ENCODE measurements at regions not wholly inside any gene's neighbourhood (a gene's known extent, or its start where the extent isn't known, plus 50 kb on each side); places are given as distances from the start of the nearest gene placed in this dataset.

DNA sequence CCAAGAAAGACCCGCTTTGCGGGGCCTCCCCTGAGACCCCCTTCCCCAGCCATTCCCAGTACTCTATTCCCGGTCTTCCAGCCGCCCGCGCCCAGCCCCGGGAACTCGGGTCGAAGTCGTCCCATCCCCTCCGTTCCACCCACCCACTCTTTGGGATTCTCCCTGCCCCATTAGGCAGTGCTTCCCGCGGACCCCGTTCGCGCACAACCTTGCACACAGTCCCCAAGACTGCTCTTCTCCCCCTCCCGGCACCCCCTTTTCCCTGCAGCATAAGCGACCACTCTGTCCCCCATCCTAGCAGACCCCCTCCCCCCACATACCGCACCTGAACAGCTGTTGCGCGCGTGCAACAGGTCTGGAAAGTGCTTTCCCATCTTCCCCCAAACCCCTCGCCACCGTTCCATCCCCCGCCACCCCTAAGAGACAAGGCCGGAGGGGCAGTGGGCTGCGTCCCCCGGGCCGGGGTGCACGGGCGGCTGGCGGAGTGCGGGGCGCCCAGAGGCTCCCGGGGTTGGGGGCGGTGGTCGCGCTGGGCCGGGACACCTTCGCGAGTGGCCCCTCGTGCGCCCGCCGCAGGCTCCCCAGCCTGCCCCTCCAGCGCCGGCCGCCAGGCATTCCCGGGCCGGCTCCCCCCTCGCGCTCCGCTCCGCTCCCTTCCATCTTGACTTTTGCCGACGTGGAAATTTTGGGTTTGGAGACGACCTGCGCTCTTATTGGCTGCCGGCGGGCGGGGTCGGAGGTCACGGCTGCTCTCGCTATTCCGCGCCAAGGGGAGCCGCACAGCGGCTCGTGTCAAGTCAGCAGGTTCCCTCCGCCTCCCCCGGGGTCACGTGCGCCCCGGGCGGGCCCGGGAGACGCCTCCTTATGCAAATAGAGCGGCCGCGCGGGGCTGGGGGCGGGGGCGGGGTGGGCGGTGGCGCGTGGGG lies 201.2 kb upstream of the NFE2L3 start:
- H3K27me3 ChIP-seq (ENCODE audit: low read length): peaks cover 66% of the 10 kb centered on the region
- intact Hi-C loops (cut with micrococcal nuclease): loop anchor here (5.0 kb wide), 1 partner anchor 88 kb away; no protein-coding TSS in a partner anchor
- H2AFZ ChIP-seq (ENCODE audit: low read length): peak overlapping the region; percentile 74
- peak overlapping the region; percentile 83 for H3K4me2 ChIP-seq (ENCODE audit: low read length)
- TF ChIP-seq EZH2 (IDR thresholded peaks at IDR 0.05; ENCODE audit: low read length, unreplicated experiment) (no peak), EZH2phosphoT487 (IDR thresholded peaks at IDR 0.05; ENCODE audit: borderline replicate concordance, low read length) (no peak)
- TF ChIP-seq, protein P1, sequence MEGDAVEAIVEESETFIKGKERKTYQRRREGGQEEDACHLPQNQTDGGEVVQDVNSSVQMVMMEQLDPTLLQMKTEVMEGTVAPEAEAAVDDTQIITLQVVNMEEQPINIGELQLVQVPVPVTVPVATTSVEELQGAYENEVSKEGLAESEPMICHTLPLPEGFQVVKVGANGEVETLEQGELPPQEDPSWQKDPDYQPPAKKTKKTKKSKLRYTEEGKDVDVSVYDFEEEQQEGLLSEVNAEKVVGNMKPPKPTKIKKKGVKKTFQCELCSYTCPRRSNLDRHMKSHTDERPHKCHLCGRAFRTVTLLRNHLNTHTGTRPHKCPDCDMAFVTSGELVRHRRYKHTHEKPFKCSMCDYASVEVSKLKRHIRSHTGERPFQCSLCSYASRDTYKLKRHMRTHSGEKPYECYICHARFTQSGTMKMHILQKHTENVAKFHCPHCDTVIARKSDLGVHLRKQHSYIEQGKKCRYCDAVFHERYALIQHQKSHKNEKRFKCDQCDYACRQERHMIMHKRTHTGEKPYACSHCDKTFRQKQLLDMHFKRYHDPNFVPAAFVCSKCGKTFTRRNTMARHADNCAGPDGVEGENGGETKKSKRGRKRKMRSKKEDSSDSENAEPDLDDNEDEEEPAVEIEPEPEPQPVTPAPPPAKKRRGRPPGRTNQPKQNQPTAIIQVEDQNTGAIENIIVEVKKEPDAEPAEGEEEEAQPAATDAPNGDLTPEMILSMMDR (conservative IDR thresholded peaks at IDR 0.05; ENCODE audit: low read depth, low read length): no peak
- DNase-seq: peak; percentile 67
- no peaks in the 10 kb centered on the region for H3K9me3 ChIP-seq (ENCODE audit: low read length)
- H3K9ac ChIP-seq (ENCODE audit: low read length): 0 out of 2 replicates have a peak overlapping the region, but pooled peaks have one; percentile 25
- no peak overlapping the region for H3K27ac ChIP-seq (ENCODE audit: low read length)
- BruUV-seq (replicated peaks): no TSS peak
- H3K79me2 ChIP-seq (ENCODE audit: low read length): no peaks in the 10 kb centered on the region
- CTCF ChIA-PET: no interaction called here
- no peaks in the 10 kb centered on the region for H3K36me3 ChIP-seq (ENCODE audit: low read depth, low read length)
- H4K20me1 ChIP-seq (ENCODE audit: low read length): no peaks in the 10 kb centered on the region
- no peaks in the 10 kb centered on the region for H3K9me2 ChIP-seq (replicated peaks; ENCODE audit: low read length)
- H3K4me1 ChIP-seq (ENCODE audit: insufficient read depth, low read length): peaks cover 7% of the 10 kb centered on the region
- ATAC-seq: peak; percentile 68
- no peaks in the 10 kb centered on the region for H3F3A ChIP-seq (ENCODE audit: low read length, unreplicated experiment)
- POLR2A ChIA-PET (ENCODE audit: unreplicated experiment): no interaction called here
- H3K4me3 ChIP-seq (ENCODE audit: low read length): peak overlapping the region; percentile 67

DNA sequence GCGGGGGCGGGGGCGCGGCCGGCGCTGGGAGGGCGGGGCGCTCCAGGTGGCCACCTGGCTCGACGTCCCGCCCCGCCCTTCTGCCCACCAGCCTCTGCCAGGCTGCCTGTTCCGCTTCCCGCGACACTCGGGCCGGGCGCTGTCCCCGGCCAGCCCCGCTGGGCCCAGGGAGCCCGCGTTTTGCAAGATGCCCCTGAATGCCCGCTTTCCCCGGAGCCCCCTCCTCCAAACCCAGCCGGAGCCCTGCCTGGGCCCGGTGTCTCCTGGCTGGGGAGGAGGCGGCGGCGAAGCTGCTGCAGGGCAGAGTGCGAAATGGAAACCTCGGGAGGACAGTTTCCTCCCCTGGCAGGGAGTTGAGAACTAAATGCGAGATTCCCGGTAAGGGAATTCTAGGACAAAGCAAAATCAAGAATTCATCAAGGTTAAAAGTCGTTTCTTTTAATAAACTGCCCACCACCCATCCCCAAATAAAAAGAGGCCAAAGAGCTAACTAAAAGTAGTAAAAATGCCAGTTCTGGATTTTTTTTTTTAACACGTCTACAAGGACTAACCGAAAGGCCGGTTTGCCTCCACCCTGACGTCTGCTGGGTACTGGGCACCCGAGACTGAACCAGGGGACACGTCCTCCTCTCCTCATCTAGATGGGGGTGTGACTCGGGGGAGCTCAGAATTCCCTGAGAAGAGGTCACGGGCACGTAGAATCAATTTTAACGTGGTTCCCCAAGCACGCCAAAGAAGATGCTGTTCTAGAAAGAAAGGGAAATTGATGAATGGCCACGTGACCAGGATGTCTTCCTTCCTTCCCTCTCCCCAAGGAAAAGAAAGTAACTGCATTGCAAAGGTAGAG lies 200.4 kb upstream of the NFE2L3 start:
- no peaks in the 10 kb centered on the region for H3F3A ChIP-seq (ENCODE audit: low read length, unreplicated experiment)
- H3K9me3 ChIP-seq (ENCODE audit: low read length): no peaks in the 10 kb centered on the region
- peaks cover 7% of the 10 kb centered on the region for H3K4me1 ChIP-seq (ENCODE audit: insufficient read depth, low read length)
- ATAC-seq (peak; percentile 43), DNase-seq (no peak)
- no peak overlapping the region for H3K9ac ChIP-seq (ENCODE audit: low read length)
- H3K27ac ChIP-seq (ENCODE audit: low read length): no peak overlapping the region
- no TSS peak for BruUV-seq (replicated peaks)
- POLR2A ChIA-PET (ENCODE audit: unreplicated experiment): no interaction called here
- peak overlapping the region; percentile 67 for H3K4me3 ChIP-seq (ENCODE audit: low read length)
- peak overlapping the region; percentile 87 for H2AFZ ChIP-seq (ENCODE audit: low read length)
- H4K20me1 ChIP-seq (ENCODE audit: low read length): no peaks in the 10 kb centered on the region
- no peaks in the 10 kb centered on the region for H3K9me2 ChIP-seq (replicated peaks; ENCODE audit: low read length)
- peak overlapping the region; percentile 95 for H3K4me2 ChIP-seq (ENCODE audit: low read length)
- intact Hi-C loops (cut with micrococcal nuclease): loop anchor here (5.0 kb wide), 1 partner anchor 89 kb away; no protein-coding TSS in a partner anchor
- TF ChIP-seq, protein P1 (conservative IDR thresholded peaks at IDR 0.05; ENCODE audit: low read depth, low read length): no peak
- no peak for TF ChIP-seq EZH2 (IDR thresholded peaks at IDR 0.05; ENCODE audit: low read length, unreplicated experiment)
- TF ChIP-seq EZH2phosphoT487 (IDR thresholded peaks at IDR 0.05; ENCODE audit: borderline replicate concordance, low read length): no peak
- H3K27me3 ChIP-seq (ENCODE audit: low read length): peaks cover 73% of the 10 kb centered on the region
- CTCF ChIA-PET: no interaction called here
- no peaks in the 10 kb centered on the region for H3K79me2 ChIP-seq (ENCODE audit: low read length)
- no peaks in the 10 kb centered on the region for H3K36me3 ChIP-seq (ENCODE audit: low read depth, low read length)

All from PC-3 (cell line).